SKM-1 treated with dmso at 0.1 percent for 144 hours (cell line): ENCODE measurements at regions not wholly inside any gene's neighbourhood (a gene's known extent, or its start where the extent isn't known, plus 50 kb on each side); places are given as distances from the start of the nearest gene placed in this dataset.

Experiments used
- DNase-seq: peaks from one replicate; lab custom pipeline; 2025; ENCODE audit not compliant: unreplicated experiment; lab: John Stamatoyannopoulos, UW

- no peak for DNase-seq
Measured at GRCh38 chr18:70489571-70489970, 200.7 kb downstream of the SOCS6 start.

- DNase-seq, result no peak
Measured at GRCh38 chr18:70469916-70470315, 181.1 kb downstream of the SOCS6 start.

GRCh38 chr18:70468861-70469547 is 180.2 kb downstream of the SOCS6 start:
- no peak for DNase-seq

DNA sequence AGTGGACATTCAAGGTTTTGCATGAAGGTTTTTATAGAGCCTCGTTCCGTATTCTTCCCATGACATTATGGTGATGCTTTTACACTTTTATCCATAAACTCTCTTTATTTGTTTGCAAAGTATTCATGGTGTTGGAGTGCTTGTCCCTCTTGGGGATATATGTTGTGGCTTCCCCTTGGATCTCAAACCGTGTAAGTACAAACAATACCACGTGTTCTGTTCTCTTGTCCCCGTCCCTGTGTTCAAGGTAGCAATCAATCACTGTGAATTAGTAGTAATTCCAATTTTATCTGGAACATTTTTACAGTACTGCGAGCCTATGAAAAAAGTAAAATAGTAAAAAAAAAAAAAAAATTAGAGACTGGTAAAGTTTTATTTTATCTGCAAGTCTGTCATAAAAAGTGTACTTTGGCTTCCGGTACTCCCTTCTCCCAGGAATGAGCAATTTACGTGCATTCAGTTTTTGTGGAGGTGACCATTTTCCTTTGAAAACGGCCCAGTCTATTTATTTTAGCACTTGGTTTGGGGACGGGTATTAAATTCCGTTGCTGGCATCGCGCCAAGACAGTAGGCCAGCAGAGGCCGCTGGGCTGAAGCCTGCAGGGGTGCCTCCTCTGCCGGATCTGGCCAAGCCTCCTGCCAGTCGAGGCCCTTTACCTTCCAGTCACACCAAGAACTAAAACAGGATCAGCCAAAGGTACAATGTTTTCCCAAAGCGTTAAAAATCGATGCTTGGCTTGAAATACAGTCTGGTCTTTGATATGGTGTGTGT is 175.7 kb downstream of the SOCS6 start:
- DNase-seq, result peak; percentile 41

DNA sequence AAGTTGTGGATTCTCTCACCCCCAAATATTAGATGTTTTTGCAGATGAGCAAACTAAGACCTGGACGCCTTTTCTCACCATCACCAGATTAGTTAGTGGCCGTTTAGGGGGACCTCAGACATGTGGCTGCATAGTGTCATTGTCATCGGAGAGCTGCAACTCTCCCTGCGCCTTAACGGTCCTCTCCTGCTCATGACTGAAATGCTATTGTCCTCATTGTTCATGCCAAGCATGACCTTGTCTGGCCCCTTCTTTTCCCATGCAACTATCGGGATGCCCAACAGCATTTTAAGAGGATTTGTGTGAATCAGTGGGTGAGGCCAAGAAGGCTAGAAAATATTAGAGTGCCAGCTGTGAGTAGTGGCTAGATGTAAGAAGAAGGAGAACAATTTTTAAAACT is 174.2 kb downstream of the SOCS6 start:
- no peak for DNase-seq

- no peak for DNase-seq
Measured at GRCh38 chr18:70462078-70462439, 173.2 kb downstream of the SOCS6 start.

DNA sequence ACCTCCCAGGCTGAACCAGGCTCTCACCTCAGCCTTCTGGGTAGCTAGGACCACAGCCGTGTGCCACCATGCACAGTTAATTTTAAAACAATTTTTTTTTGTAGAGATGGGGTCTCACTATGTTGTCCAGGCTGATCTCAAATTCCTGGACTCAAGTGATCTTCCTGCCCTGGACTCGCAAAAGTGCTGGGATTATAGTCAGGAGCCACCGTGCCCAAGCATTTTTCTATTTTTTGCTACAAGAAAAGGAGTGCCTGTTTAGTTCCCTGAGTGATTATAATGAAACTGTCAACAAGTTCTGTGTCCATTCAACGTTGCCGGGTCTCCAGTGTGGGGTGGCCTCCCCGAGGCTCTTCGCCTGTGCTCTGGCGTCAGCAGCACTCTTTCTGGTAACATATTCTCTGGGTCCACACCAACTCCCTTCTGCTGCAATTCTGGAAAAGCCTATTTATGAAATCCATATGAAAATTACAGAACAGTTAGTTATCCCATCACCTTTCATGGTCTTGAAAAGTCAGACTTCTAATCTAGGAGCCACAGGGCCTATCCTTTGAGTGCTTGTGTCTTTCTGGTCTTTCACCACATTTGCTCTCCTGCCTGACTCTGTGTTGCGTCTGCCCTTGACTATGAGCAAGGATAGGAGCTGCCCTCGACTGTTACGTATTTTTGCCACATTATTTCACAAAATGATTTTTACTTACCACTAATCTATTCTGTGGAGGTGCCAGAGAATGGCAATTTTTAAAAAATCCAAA is 172.7 kb downstream of the SOCS6 start:
- DNase-seq, result no peak

GRCh38 chr18:70459731-70460130 is 170.9 kb downstream of the SOCS6 start:
- DNase-seq, result no peak

DNA sequence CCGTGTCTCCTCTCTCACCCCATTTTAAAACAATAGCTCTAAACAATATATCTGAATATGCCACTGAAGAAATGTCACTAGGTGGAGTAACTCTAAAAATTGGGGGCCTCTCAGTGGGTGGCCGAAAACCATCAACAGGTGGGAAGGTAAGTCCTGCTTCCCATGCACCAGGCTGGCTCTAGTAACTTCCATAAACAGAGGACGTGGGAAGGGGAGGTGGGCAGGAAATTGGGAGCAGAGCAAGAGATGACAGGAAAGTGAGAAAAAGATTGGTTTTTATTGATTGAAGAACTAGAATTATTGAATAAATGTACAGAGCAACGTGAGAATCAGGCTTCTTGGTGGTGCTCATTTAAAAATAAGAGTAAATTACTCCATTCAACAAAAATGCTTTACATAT is 170.4 kb downstream of the SOCS6 start:
- no peak for DNase-seq

GRCh38 chr18:70457788-70458187 is 168.9 kb downstream of the SOCS6 start:
- DNase-seq, result no peak

DNA sequence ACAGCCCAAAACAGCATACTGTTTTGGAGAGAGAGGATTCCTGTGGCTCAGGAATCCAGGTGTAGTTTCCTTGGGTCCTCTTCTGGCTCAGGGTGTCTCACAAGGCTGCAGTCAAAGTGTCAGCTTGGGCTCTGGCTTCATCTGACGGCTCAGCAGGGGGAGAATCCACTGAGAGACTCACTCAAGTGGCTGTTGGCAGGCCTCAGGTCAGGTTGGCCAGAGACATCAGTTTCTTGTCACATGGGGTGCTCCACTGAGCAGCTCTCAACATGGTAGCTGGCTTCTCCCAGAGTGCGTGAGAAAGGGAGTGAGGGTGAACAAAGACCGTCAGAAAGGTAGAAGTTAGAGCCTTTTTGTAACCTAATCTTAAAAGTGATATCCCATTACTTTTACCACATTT is 168.4 kb downstream of the SOCS6 start:
- DNase-seq, result no peak

GRCh38 chr18:70456376-70456775 is 167.5 kb downstream of the SOCS6 start:
- no peak for DNase-seq

GRCh38 chr18:70455731-70456130 is 166.9 kb downstream of the SOCS6 start:
- DNase-seq, result no peak

DNA sequence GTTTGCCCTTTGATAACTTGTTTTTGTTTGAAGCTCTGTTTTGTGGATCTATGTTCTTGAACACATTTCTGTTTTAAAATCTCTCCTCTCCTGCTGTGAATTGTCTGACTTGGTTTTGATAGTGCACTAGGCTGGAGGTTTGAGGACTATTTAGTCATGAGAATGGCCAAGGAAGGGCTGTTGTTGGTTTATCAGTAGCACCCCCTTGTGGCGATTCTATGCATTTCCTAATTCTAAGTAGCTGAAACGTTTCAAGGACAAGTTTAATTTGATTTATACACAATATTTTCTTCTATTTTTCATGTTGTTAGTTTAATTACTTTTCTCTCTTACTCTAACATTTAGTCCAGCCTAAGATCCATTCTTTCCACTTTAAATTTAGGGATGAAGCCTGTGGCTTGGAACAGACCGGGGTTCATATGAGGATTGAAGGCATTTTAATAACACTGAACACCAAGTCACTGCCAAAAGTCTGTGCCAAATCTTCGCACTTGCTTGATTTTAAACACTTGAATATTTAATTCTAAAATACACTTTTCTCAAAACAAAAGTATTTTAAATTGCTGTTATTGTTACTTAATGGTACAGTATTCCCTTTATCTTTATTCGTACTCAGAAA is 166.0 kb downstream of the SOCS6 start:
- DNase-seq, result peak; percentile 54

- DNase-seq, result peak; percentile 12
Measured at GRCh38 chr18:70453058-70453775, 164.4 kb downstream of the SOCS6 start.

GRCh38 chr18:70452501-70452900 is 163.7 kb downstream of the SOCS6 start:
- DNase-seq, result no peak

DNA sequence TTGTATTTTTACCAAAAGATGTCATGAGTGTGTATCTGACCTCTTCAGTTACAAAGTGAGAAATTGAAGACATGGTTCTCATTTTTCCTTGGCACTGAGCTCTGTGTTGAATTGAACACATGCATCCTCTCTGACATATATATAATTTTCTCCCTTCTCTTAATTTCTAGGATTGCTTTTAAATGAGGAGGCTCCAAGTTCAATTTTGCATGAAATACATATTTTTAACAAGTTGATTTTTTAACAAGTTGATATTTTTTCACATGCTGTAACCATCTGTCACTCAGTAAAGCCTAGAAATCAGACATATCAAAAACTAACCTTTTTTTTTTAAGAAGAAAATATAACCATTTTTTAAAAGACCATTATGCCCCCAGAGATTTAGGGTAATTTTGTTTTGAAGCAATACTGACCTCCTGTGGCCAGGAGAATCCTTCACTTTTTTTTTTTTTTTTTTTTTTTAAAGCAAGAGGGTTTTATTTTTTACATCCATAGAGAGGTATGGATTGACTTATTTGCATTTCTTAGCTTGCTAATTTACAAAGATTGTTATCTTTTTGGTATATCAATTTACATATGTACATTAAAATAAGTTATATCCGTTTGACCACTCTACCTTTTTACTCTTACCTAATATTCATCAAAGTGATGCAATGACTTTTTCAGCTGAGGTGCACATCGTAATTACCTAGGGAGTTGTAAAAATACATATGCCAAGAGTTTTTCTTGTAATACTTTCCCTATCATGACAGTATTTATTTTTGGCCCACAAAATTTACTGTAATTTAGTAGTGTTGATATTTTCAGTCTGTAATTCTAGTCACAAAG is 161.8 kb downstream of the SOCS6 start:
- DNase-seq, result peak; percentile 11

GRCh38 chr18:70448588-70448987 is 159.7 kb downstream of the SOCS6 start:
- DNase-seq, result no peak

DNA sequence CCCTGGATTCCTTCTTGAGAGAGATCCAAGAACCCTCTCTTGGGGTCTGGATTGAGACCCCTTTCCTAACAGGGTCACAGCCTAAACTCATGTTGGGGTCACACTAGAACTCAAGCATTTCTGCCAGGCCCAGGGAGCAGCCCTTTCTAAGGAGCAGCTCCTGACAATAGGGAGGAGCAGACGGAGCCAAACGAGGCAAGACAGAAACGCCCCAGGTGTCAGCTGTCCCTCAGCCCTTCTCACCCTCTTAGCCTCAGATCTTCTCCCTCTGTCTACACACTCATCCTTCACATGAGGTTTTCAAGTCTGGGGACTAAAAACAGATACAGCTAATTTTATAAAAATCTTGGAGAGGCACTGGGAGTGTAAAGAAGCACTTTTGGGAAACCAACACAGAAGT is 157.2 kb downstream of the SOCS6 start:
- DNase-seq, result no peak

- DNase-seq, result no peak
Measured at GRCh38 chr18:70442933-70443332, 154.1 kb downstream of the SOCS6 start.
